HUES6 (cell line): ENCODE measurements at regions not wholly inside any gene's neighbourhood (a gene's known extent, or its start where the extent isn't known, plus 50 kb on each side); places are given as distances from the start of the nearest gene placed in this dataset.

Experiments used
- H3K27ac ChIP-seq: 2 replicates; pipeline ENCODE4 v1.7.0; 2013; ENCODE audit warnings: low read depth, mild to moderate bottlenecking, low read length, inconsistent platforms
- H3K27me3 ChIP-seq: 2 replicates; pipeline ENCODE4 v1.6.1; 2013; ENCODE audit warnings: low read length; ENCODE audit not compliant: control insufficient read depth, insufficient read depth
- H3K36me3 ChIP-seq: 2 replicates; pipeline ENCODE4 v1.6.1; 2013; ENCODE audit warnings: low read length; ENCODE audit not compliant: control insufficient read depth, insufficient read depth
- H3K4me1 ChIP-seq: 2 replicates; pipeline ENCODE4 v1.6.1; 2013; ENCODE audit warnings: low read length; ENCODE audit not compliant: control insufficient read depth, insufficient read depth
- H3K4me3 ChIP-seq: 2 replicates; pipeline ENCODE4 v1.5.1; 2013; ENCODE audit warnings: low read depth, low read length
- H3K9ac ChIP-seq: one replicate; pipeline ENCODE4 v1.6.1; 2013; ENCODE audit warnings: mild to moderate bottlenecking, low read length
- H3K9me3 ChIP-seq: 2 replicates; pipeline ENCODE4 v1.6.1; 2013; ENCODE audit warnings: low read depth, low read length; ENCODE audit not compliant: control insufficient read depth, insufficient read depth

DNA sequence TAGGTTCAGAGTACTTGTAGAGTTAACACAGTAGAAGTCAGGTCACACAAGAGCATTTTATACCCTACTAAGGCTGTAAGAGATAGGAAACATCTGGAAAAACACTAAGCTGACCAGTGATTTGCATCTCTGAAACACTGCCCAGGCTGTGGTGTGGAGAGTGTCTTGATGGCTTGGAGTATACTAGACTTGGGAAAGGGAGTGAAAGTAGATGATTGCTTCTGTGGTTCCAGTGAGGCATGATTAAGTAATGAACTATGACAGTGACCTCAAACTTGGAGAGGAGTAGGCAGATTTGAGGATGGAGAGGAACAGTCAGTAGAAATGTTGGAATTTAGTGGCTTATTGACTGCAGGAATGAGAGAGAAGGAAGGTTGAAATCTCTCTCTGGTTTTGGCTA is 201.2 kb downstream of the FLRT2 start:
- Histone ChIP-seq H3K4me1 (peaks cover 3% of the 10 kb centered on the region; the same call in 1 of the 2 replicates), H3K27ac (no peak overlapping the region), H3K4me3 (no peak overlapping the region), H3K27me3 (no peaks in the 10 kb centered on the region), H3K9ac (no peak overlapping the region), H3K9me3 (no peaks in the 10 kb centered on the region), H3K36me3 (no peaks in the 10 kb centered on the region)

GRCh38 chr14:85728476-85729065 is 198.6 kb downstream of the FLRT2 start:
- Histone ChIP-seq H3K27me3 (no peaks in the 10 kb centered on the region), H3K9ac (no peak overlapping the region), H3K4me1 (peaks cover 3% of the 10 kb centered on the region; the same call in 1 of the 2 replicates), H3K27ac (no peak overlapping the region), H3K36me3 (no peaks in the 10 kb centered on the region), H3K4me3 (no peak overlapping the region), H3K9me3 (no peaks in the 10 kb centered on the region)

- H3K27ac ChIP-seq = no peak overlapping the region
- H3K4me1 ChIP-seq = no peaks in the 10 kb centered on the region
- no peaks in the 10 kb centered on the region for H3K36me3 ChIP-seq
- no peaks in the 10 kb centered on the region for H3K27me3 ChIP-seq
- H3K4me3 ChIP-seq = no peak overlapping the region
- no peak overlapping the region for H3K9ac ChIP-seq
- H3K9me3 ChIP-seq = no peaks in the 10 kb centered on the region; the same call in 1 of the 2 replicates
Measured at GRCh38 chr14:85714069-85714468, 184.1 kb downstream of the FLRT2 start.

DNA sequence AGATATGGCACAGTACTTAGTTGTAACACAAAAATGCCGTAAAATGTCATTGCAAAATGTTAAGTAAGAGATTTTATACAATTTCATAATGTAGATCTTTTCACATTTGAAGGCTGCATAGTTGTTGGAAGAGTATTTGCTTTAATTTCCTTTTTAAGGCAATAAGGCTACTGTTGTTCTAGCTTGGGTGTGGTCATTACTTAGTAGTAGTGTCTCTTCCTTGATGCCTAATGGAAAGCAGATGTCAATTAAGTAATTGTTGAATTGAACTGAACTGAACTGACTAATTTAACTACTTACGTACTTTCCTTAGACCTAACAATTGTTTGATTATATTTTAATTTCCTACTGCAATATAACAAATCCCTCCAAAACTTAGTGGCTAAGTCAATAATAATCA is 181.7 kb downstream of the FLRT2 start:
- no peak overlapping the region for H3K27ac ChIP-seq
- H3K36me3 ChIP-seq = no peaks in the 10 kb centered on the region

More for the DNA sequence above, 181.7 kb downstream of the FLRT2 start:
- Histone ChIP-seq H3K9ac (no peak overlapping the region), H3K4me3 (no peak overlapping the region), H3K27me3 (no peaks in the 10 kb centered on the region), H3K9me3 (no peaks in the 10 kb centered on the region), H3K4me1 (no peaks in the 10 kb centered on the region)
